Suppressor macrophage treated with lipopolysaccharide for 1 hour (primary cell): ENCODE measurements at regions not wholly inside any gene's neighbourhood (a gene's known extent, or its start where the extent isn't known, plus 50 kb on each side); places are given as distances from the start of the nearest gene placed in this dataset.
"Not testable (repeated sequence)": the region's sequence is repeated elsewhere in the genome, so short reads cannot be mapped to it uniquely, and the experiment has no call there.

Source experiments
- DNase-seq, 3 donors: peaks; one replicate each; pipeline ENCODE4 v3.0.0-alpha.2; 2020 to 2022

- DNase-seq: not testable (repeated sequence)
Measured at GRCh38 chr16:33712308-33712707, 252.9 kb downstream of the TP53TG3F start.

- not testable (repeated sequence) for DNase-seq
Measured at GRCh38 chr16:33712851-33713709, 253.7 kb downstream of the TP53TG3F start.

DNA sequence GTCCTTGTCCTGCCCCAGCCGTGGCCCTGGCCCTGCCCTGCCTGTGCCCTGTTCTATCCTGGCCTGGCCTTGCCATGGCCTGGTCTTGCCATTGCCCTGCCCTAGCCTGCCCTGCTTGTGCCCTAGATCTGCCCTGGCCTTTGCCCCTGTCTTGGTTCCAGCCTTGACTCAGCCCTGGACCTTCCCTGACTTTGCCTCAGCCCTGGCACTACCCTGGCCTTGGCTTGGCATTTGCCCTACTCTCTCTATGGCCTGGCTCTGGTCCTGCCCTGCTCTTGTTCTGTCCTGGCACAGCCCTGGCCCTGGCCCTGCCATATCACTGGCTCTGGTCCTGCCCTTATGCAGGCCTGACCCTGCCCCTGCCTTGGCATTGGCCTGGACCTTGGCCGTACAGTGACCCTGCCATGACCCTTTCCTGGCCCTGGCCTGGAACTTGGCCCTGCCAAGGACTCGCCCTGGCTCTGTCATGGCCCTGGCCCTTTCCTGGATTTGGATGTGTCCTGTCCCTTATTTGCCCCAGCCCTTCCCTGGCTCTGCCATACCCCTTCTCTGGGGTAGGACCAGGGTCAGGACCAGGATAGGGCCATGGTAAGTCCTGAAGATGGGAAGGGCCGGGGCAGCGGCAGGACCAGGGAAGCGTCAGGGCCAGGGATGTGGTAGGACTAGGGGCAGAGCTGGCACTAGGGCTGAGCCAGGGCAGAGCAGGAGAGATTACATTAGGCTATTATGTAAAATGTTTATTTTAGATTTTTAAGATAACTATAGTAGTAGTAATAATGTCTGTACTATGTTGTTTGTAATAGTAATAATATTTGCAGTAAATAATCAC, 254.5 kb downstream of the TP53TG3F start:
- not testable (repeated sequence) for DNase-seq

DNA sequence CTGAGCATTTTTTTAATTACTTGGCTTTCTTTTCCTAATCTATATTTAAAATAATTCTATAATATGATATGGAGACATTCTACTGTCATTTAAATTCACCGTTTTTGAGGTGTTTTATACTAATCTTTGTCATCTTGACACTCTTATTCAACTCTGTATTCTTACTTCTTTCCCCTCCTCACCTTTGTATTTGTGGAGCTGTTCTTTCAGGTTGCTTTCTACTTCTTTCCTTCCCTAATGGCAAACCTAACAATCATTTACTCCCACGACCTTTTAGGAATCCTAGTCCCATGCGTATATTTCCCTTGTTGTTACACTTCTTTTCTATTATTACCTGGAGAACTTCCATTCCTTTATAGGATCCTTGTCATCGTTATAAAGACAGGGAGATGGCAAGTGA, 271.8 kb downstream of the TP53TG3F start:
- not testable (repeated sequence) for DNase-seq

DNA sequence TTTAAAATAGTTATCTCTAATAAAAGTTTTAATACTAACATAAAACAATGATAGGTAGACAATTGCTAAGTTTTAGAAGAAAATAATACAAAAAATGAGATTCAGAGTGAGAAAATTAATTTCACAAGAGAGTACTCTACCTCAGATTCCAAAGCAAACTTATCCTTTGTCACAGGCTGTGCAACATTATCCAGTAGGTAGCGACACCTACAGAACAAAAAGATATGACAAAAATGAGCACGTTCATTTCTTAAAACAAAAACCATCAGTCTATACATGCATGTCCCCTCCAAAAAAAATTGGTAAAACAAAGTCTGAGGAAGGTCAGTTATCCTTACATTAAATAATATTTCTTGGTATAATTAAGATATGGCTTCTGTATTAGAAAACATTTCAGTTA, 275.2 kb downstream of the TP53TG3F start:
- not testable (repeated sequence) for DNase-seq

GRCh38 chr16:33766869-33767765, 307.7 kb downstream of the TP53TG3F start:
- not testable (repeated sequence) for DNase-seq

GRCh38 chr16:33768710-33769109, 309.3 kb downstream of the TP53TG3F start:
- DNase-seq: not testable (repeated sequence)

DNA sequence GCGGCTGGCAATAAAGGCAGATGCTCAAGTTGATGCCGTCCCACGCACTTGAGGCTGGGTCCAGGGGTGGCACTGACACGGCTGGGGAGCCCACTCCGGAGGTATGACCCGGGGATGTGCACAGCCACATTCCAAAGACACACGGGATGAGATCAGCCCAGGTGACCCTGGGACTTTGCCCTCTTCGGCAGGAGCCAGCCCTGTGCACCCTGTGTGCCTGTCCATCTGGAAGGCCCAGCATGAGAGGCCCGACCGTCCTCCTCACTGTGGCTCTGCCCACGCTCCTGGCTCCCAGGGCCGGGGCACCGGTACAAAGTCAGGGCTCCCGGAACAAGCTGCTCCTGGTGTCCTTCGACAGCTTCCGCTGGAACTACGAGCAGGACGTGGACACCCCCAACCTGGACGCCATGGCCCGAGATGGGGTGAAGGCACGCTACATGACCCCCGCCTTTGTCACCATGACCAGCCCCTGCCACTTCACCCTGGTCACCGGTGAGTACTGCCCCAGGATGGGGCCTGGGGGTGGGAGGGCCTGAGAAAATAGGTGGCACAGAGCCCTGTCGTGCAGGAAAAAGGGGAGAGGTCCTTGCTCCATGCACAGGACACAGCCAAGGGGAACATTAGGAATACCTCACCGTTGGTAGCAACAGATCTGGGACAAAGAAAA, 309.9 kb downstream of the TP53TG3F start:
- DNase-seq: not testable (repeated sequence)

- DNase-seq: not testable (repeated sequence)
Measured at GRCh38 chr16:33770478-33770877, 311.1 kb downstream of the TP53TG3F start.

DNA sequence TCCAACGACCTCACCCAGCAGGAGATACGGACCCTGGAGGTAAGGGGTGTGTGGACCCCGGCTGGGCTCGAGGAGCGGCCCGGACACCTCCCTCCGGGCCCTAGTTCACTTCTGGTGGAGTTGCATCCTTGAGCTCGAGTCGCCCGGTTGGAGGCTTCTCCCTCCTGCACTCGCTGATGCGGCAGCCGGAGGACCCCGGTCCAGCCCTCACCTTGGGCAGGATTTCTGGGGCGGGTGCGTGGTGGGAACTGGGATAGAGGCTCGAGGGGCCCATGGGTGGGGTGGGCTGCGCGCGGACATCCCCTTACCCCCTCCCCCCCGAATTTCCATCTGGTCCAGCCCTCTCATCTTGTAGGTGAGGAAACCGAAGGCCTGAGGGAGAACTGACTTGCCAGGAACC, 311.8 kb downstream of the TP53TG3F start:
- not testable (repeated sequence) for DNase-seq

GRCh38 chr16:33773966-33774365, 314.6 kb downstream of the TP53TG3F start:
- DNase-seq: not testable (repeated sequence)

DNA sequence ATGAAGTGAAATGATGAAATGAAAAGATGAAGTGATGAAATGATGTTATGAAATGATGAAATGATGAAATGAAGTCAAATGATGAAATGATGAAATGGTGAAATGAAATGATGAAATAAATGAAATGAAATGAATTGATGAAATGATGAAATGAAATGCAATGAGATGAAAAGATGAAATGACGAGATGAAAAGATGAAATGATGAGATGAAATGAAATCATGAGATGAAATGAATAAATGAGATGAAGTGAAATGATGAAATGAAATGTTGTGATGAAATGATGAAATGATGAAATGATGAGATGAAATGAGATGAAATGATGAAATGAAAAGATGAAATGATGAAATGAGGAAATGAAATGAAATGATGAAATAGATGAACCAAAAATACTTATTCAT, 315.3 kb downstream of the TP53TG3F start:
- not testable (repeated sequence) for DNase-seq

- DNase-seq: not testable (repeated sequence)
Measured at GRCh38 chr16:33816328-33816944, 357.0 kb downstream of the TP53TG3F start.

- not testable (repeated sequence) for DNase-seq
Measured at GRCh38 chr16:33824736-33825135, 365.3 kb downstream of the TP53TG3F start.

GRCh38 chr16:33827522-33827921, 368.1 kb downstream of the TP53TG3F start:
- not testable (repeated sequence) for DNase-seq

DNA sequence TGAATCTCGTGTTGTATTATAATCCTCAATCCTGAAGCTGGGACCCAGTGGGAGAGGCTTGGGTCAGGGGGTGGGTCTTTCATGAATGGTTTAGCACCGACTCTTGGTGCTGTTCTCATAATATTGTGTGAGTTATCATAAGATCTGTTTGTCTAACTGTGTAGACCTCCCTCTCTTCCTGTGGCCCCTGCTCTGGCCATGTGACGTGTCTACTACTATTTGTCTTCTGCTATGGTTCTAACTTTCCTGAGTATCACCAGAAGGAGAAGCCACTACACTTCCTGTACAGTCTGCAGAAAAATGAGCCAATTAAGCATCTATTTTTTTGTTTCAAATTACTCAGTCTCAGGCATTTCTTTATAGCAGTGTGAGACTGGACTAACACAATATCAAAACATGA, 379.7 kb downstream of the TP53TG3F start:
- DNase-seq: not testable (repeated sequence)

- not testable (repeated sequence) for DNase-seq
Measured at GRCh38 chr16:33844533-33844932, 385.1 kb downstream of the TP53TG3F start.
